SK-N-SH treated with all-trans-retinoic acid at 6 μM for 48 hours (cell line): ENCODE measurements at regions not wholly inside any gene's neighbourhood (a gene's known extent, or its start where the extent isn't known, plus 50 kb on each side); places are given as distances from the start of the nearest gene placed in this dataset.

Experiments
- ATAC-seq: fragments of 200-7000 bp; cut with Tn5 transposase; 3 replicates; pipeline ENCODE4 v1.9.1; 2020; ENCODE audit warnings: mild to moderate bottlenecking, moderate library complexity
- ARNTL ChIP-seq: fragments of 450-650 bp; formaldehyde crosslinking; IDR thresholded peaks from 2 replicates; pipeline ENCODE4 v1.5.0; 2020; ENCODE audit warnings: low read depth, mild to moderate bottlenecking, moderate library complexity, borderline replicate concordance
- BACH2 ChIP-seq: fragments of 250-450 bp; sonication (Bioruptor Pico); IDR thresholded peaks from 2 replicates; pipeline ENCODE4 v1.9.0; 2021; ENCODE audit warnings: mild to moderate bottlenecking, borderline replicate concordance
- CREB5 ChIP-seq: fragments of 250-450 bp; sonication (Bioruptor Pico); IDR thresholded peaks from 2 replicates; pipeline ENCODE4 v1.5.1; 2020; ENCODE audit warnings: low read depth, mild to moderate bottlenecking, moderate library complexity
- CSDC2 ChIP-seq: fragments of 250-450 bp; sonication (Bioruptor Pico); IDR thresholded peaks from 2 replicates; pipeline ENCODE4 v1.5.0; 2020; ENCODE audit warnings: mild to moderate bottlenecking, moderate library complexity
- CSRNP3 ChIP-seq: fragments of 250-450 bp; sonication (Bioruptor Pico); IDR thresholded peaks from 2 replicates; pipeline ENCODE4 v1.5.1; 2021; ENCODE audit warnings: mild to moderate bottlenecking, moderate library complexity
- GLIS3 ChIP-seq: fragments of 250-450 bp; sonication (Bioruptor Pico); IDR thresholded peaks from 2 replicates; pipeline ENCODE4 v1.5.0; 2020; ENCODE audit warnings: mild to moderate bottlenecking, moderate library complexity
- ISL1 ChIP-seq: fragments of 250-450 bp; sonication (Bioruptor Pico); IDR thresholded peaks from 2 replicates; pipeline ENCODE4 v2.1.2; 2022; ENCODE audit warnings: mild to moderate bottlenecking, moderate library complexity
- PPARA ChIP-seq: fragments of 250-450 bp; sonication (Bioruptor Pico); IDR thresholded peaks from 2 replicates; pipeline ENCODE4 v1.5.0; 2020; ENCODE audit warnings: mild to moderate bottlenecking, borderline replicate concordance
- RARB ChIP-seq: fragments of 250-450 bp; sonication (Bioruptor Pico); IDR thresholded peaks from 2 replicates; pipeline ENCODE4 v1.8.0; 2021; ENCODE audit warnings: mild to moderate bottlenecking, moderate library complexity
- TCF4 ChIP-seq: fragments of 250-450 bp; sonication (Bioruptor Pico); IDR thresholded peaks from 2 replicates; pipeline ENCODE4 v1.8.0; 2021; ENCODE audit warnings: mild to moderate bottlenecking, moderate library complexity, borderline replicate concordance
- TOX ChIP-seq: fragments of 250-450 bp; sonication (Bioruptor Pico); IDR thresholded peaks from 2 replicates; pipeline ENCODE4 v1.8.0; 2021; ENCODE audit warnings: mild to moderate bottlenecking, moderate library complexity, borderline replicate concordance
- ZC3H10 ChIP-seq: fragments of 250-450 bp; sonication (Bioruptor Pico); IDR thresholded peaks from 2 replicates; pipeline ENCODE4 v1.5.1; 2021; ENCODE audit warnings: mild to moderate bottlenecking, moderate library complexity
- ZNF565 ChIP-seq: fragments of 450-650 bp; formaldehyde crosslinking; conservative IDR thresholded peaks from 2 replicates; pipeline ENCODE4 v1.5.0; 2020; ENCODE audit warnings: low read depth, mild to moderate bottlenecking, moderate library complexity
- ZNF8 ChIP-seq: fragments of 450-650 bp; formaldehyde crosslinking; IDR thresholded peaks from 2 replicates; pipeline ENCODE4 v1.5.0; 2020; ENCODE audit warnings: mild to moderate bottlenecking, moderate library complexity
- TF ChIP-seq, protein P1 (sequence below): fragments of 250-450 bp; sonication (Bioruptor Pico); IDR thresholded peaks from 2 replicates; pipeline ENCODE4 v1.8.0; 2021; ENCODE audit warnings: low read depth, mild to moderate bottlenecking, moderate library complexity, borderline replicate concordance
- TF ChIP-seq, protein P2 (sequence below): fragments of 250-450 bp; sonication (Bioruptor Pico); IDR thresholded peaks from 2 replicates; pipeline ENCODE4 v1.8.0; 2020; ENCODE audit warnings: mild to moderate bottlenecking, moderate library complexity, borderline replicate concordance

- TF ChIP-seq CREB5 (CRISPR knock-in tag): no peak
- TF ChIP-seq, all 23 proteins: peak for 0
Measured at GRCh38 chr10:121659236-121659635, 61.0 kb upstream of the FGFR2 start (continued).

DNA sequence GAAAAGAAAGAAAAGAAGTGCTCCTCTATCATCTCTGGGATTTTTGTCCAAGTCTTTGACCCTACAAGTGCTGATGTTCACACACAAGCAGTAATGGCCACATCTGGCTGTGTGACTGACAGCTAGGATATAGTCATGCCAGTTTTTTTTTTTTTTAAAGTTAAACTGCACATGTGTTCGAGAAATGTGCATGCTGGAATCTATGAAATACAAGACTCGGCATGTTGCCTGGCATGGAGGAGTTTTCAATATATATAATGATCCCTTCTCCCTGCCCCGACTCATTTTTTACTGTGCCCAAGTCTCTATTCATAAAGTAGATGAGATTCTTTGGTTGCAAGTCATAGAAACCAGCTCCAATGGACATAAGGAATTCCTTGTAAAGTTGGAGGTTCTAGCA lies 60.4 kb upstream of the FGFR2 start:
- no peak for ATAC-seq
- TF ChIP-seq ZC3H10 (CRISPR knock-in tag) (no peak), TCF4 (no peak), RARB (no peak), CREB5 (CRISPR knock-in tag) (no peak)

- no peak for ATAC-seq
- TF ChIP-seq ZNF8 (CRISPR knock-in tag): peak; percentile 37; the same call in 1 of the 2 replicates
- TF ChIP-seq, protein P1, sequence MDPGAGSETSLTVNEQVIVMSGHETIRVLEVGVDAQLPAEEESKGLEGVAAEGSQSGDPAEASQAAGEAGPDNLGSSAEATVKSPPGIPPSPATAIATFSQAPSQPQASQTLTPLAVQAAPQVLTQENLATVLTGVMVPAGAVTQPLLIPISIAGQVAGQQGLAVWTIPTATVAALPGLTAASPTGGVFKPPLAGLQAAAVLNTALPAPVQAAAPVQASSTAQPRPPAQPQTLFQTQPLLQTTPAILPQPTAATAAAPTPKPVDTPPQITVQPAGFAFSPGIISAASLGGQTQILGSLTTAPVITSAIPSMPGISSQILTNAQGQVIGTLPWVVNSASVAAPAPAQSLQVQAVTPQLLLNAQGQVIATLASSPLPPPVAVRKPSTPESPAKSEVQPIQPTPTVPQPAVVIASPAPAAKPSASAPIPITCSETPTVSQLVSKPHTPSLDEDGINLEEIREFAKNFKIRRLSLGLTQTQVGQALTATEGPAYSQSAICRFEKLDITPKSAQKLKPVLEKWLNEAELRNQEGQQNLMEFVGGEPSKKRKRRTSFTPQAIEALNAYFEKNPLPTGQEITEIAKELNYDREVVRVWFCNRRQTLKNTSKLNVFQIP (CRISPR knock-in tag): no peak
Measured at GRCh38 chr10:121658111-121658510, 59.9 kb upstream of the FGFR2 start.

- no peak for ATAC-seq
- no peak for TF ChIP-seq TOX
- TF ChIP-seq PPARA (CRISPR knock-in tag): no peak
- no peak for TF ChIP-seq ZNF565 (CRISPR knock-in tag)
- TF ChIP-seq CSRNP3: no peak
- no peak for TF ChIP-seq ARNTL (CRISPR knock-in tag)
- TF ChIP-seq RARB: no peak
- no peak for TF ChIP-seq ISL1
- no peak for TF ChIP-seq GLIS3 (CRISPR knock-in tag)
Measured at GRCh38 chr10:121655254-121656144, 57.3 kb upstream of the FGFR2 start.

DNA sequence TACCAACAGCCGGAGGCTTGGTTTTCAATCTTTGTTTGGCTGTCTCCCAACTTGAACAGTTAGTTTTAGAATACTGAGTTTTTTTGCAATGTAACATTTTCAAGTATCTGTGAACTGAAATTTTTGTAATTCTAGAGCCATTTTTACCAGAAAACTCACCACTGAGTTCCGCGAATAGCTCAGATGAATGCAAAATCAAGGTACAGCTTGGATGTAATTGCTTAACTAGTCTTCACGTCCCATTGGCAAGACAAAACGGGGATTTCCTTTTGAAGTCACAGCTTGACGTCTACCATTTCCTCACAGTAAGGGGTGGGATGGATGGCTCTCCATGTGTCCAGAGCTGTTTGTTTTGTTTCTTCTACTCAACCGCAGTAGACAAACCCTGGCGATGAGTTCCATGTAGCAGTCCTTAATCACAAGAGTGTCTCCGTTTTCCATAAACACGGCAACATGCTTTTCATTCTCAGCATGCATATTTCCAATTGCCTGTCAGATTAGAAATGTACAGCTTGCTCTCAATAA lies 55.8 kb upstream of the FGFR2 start:
- TF ChIP-seq CREB5 (CRISPR knock-in tag) (no peak), BACH2 (CRISPR knock-in tag) (no peak), TOX (no peak), TCF4 (no peak), CSDC2 (no peak)
- TF ChIP-seq, protein P2, sequence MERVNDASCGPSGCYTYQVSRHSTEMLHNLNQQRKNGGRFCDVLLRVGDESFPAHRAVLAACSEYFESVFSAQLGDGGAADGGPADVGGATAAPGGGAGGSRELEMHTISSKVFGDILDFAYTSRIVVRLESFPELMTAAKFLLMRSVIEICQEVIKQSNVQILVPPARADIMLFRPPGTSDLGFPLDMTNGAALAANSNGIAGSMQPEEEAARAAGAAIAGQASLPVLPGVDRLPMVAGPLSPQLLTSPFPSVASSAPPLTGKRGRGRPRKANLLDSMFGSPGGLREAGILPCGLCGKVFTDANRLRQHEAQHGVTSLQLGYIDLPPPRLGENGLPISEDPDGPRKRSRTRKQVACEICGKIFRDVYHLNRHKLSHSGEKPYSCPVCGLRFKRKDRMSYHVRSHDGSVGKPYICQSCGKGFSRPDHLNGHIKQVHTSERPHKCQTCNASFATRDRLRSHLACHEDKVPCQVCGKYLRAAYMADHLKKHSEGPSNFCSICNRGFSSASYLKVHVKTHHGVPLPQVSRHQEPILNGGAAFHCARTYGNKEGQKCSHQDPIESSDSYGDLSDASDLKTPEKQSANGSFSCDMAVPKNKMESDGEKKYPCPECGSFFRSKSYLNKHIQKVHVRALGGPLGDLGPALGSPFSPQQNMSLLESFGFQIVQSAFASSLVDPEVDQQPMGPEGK: no peak
- no peak for ATAC-seq
